ENCODE measurements at regions not wholly inside any gene's neighbourhood (a gene's known extent, or its start where the extent isn't known, plus 50 kb on each side); places are given as distances from the start of the nearest gene placed in this dataset.
"Not testable (repeated sequence)": the region's sequence is repeated elsewhere in the genome, so short reads cannot be mapped to it uniquely, and the experiment has no call there.

DNA sequence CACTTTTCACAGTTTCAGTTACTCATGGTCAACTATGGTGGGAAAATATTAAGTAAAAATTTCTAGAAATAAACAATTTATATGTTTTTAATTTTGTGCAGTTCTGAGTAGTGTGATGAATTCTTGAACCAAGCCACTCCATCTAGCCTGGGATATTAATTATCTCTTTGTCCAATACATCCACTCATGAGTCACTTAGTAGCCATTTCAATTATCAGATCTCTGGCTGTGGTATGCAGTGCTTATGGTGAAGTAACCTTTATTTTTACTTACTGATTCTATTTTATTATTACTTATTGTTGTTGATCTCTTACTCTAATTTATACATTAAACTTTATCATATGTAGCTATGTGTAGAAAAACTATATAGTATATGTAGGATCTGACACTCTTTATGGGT lies 128.9 kb upstream of the KLHL1 start:
- TF ChIP-seq, protein P1, sequence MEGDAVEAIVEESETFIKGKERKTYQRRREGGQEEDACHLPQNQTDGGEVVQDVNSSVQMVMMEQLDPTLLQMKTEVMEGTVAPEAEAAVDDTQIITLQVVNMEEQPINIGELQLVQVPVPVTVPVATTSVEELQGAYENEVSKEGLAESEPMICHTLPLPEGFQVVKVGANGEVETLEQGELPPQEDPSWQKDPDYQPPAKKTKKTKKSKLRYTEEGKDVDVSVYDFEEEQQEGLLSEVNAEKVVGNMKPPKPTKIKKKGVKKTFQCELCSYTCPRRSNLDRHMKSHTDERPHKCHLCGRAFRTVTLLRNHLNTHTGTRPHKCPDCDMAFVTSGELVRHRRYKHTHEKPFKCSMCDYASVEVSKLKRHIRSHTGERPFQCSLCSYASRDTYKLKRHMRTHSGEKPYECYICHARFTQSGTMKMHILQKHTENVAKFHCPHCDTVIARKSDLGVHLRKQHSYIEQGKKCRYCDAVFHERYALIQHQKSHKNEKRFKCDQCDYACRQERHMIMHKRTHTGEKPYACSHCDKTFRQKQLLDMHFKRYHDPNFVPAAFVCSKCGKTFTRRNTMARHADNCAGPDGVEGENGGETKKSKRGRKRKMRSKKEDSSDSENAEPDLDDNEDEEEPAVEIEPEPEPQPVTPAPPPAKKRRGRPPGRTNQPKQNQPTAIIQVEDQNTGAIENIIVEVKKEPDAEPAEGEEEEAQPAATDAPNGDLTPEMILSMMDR (IDR thresholded peaks at IDR 0.05; ENCODE audit: insufficient read depth, low read depth, low read length, missing control alignments) = no peak
- H3K4me3 ChIP-seq (ENCODE audit: low read length) = no peak overlapping the region
- DNase-seq (ENCODE audit: low read depth) = no peak

DNA sequence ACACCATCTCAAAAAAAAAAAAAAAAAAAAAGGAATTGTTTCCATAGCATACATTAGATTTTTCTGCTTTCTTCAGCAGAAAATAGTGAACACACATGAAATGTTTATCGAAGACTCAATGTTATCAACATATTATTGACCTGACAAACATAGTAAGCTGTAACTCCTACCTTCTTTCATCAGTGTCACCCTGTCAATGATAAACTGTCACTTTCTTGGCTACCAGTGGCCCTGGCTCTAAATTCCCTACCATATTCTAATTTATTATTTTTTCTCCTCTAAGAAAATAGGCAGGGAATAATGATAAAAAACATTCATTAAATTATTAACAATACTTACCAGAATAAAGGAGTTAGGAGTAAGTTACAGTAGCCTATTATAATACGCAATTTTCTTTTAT lies 127.3 kb upstream of the KLHL1 start:
- no peak overlapping the region for H3K4me3 ChIP-seq (ENCODE audit: low read length)
- DNase-seq (ENCODE audit: low read depth) = no peak
- TF ChIP-seq, protein P1 (IDR thresholded peaks at IDR 0.05; ENCODE audit: insufficient read depth, low read depth, low read length, missing control alignments) = no peak

DNA sequence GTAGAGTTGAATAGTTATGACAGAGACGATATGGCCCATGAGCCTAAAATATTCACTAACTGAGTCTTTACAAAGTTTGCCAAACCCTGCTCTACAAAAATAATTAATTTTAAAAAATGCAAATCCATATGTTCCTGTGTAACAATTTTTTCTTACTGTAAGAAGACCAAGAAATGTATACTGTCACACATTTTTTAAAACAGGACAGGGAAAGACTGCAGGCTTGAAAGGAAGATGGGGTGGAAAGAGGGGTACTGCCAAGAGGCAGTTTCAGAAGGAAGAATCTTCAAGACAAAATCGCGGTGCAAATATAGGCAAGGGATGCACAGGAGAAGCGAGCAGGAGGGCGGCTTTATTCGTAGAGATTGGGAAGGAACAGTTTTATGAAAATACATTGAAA lies 115.7 kb upstream of the KLHL1 start:
- DNase-seq (ENCODE audit: low read depth) = no peak
- H3K4me3 ChIP-seq (ENCODE audit: low read length) = no peak overlapping the region
- TF ChIP-seq, protein P1 (IDR thresholded peaks at IDR 0.05; ENCODE audit: insufficient read depth, low read depth, low read length, missing control alignments) = no peak

DNA sequence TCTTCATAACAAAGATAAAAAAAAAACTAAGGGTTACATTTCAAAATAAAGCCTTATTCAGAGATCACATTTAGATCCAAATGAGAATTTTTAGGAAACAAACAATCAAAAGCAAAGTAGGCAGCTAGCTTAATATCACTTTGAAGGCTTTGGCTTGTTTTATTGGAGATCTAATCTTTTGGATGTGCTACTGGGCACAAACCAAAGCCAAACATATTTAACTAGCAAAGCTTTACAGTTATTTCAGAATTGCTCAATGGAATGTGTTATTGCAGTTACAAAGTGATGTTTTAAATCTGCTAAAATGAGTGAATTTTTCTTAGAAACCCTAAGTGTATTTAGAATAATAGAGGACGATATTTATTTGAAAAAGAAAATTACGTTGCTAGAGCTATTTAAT lies 114.7 kb upstream of the KLHL1 start:
- TF ChIP-seq, protein P1 (IDR thresholded peaks at IDR 0.05; ENCODE audit: insufficient read depth, low read depth, low read length, missing control alignments) = no peak
- no peak overlapping the region for H3K4me3 ChIP-seq (ENCODE audit: low read length)
- DNase-seq (ENCODE audit: low read depth) = no peak

DNA sequence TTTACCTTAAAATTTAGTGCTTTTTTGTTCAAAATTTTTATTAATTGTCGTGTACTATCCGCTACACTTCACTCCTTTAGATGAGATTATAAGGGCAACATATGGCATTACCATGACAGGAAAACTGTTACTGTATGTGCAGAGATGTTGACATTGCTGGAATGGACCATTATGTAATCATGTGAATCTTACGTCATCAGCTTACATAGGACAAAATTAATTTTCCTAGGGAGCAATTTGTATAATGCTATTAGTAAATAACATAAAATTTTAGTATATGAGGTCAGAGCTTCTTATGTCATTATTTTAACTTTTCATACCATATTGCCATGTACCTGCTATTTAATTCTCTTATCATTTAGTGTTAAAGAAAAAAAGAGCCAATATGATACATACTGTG lies 110.4 kb upstream of the KLHL1 start:
- H3K4me3 ChIP-seq (ENCODE audit: low read length) = no peak overlapping the region
- DNase-seq (ENCODE audit: low read depth) = no peak
- TF ChIP-seq, protein P1 (IDR thresholded peaks at IDR 0.05; ENCODE audit: insufficient read depth, low read depth, low read length, missing control alignments) = no peak

DNA sequence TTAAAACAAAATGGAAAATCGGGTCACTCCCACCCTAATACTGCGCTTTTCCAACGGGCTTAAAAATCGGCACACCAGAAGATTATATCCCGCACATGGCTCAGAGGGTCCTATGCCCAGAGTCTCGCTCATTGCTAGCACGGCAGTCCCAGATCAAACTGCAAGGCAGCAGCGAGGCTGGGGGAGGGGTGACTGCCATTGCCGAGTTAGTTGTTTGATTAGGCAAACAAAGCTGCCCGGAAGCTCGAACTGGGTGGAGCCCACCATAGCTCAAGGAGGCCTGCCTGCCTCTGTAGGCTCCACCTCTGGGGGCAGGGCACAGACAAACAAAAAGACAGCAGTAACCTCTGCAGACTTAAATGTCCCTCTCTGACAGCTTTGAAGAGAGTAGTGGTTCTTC lies 100.7 kb upstream of the KLHL1 start:
- not testable (repeated sequence) for DNase-seq (ENCODE audit: low read depth)

DNA sequence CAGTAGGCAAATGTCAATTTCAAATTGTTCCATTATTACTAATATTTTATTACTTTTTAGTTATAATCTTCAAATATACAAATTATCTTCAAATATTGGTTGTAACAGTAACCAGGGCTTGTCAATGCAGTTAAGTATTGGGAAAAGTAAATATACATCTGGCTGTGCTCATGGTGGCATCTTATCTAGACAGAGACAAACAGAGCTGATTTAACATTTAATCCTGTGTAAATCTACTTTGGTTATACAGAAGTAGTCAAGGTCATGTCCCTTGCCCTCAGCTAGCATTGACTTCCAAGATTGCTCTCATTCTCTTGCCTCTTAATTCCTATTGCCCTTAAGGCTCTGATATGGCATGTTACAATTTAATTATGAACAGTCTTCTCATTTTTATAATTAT lies 98.4 kb upstream of the KLHL1 start:
- no peak for DNase-seq (ENCODE audit: low read depth)
- H3K4me3 ChIP-seq (ENCODE audit: low read length) = no peak overlapping the region
- TF ChIP-seq, protein P1 (IDR thresholded peaks at IDR 0.05; ENCODE audit: insufficient read depth, low read depth, low read length, missing control alignments) = no peak

More for the DNA sequence above, 100.7 kb upstream of the KLHL1 start:
- not testable (repeated sequence) for H3K4me3 ChIP-seq (ENCODE audit: low read length)
